ENCODE measurements at regions not wholly inside any gene's neighbourhood (a gene's known extent, or its start where the extent isn't known, plus 50 kb on each side); places are given as distances from the start of the nearest gene placed in this dataset.

GRCh38 chr12:65734226-65734625 is 90.1 kb upstream of the HMGA2 start:
- intact Hi-C loops (cut with micrococcal nuclease): no loop called here
- CTCF ChIA-PET: no interaction called here
- POLR2A ChIA-PET: no interaction called here
- Mint-ChIP-seq H3K36me3 (ENCODE audit: low read depth) (no peaks in the 10 kb centered on the region), H3K9me3 (no peaks in the 10 kb centered on the region), H3K4me3 (no peak overlapping the region), H3K27ac (no peak overlapping the region), H3K27me3 (peaks cover 35% of the 10 kb centered on the region), H3K4me1 (no peaks in the 10 kb centered on the region)
- TF ChIP-seq CTCF (IDR thresholded peaks at IDR 0.05): no peak
- ATAC-seq (ENCODE audit: low read depth) (no peak), DNase-seq (no peak)

- H3K4me1 Mint-ChIP-seq: peaks cover 20% of the 10 kb centered on the region
- H3K27ac Mint-ChIP-seq: no peak overlapping the region
- no peak for ATAC-seq (ENCODE audit: low read depth)
- no peaks in the 10 kb centered on the region for H3K9me3 Mint-ChIP-seq
- CTCF ChIA-PET: no interaction called here
- TF ChIP-seq CTCF (IDR thresholded peaks at IDR 0.05): no peak
- H3K27me3 Mint-ChIP-seq: peaks cover 24% of the 10 kb centered on the region
- POLR2A ChIA-PET: no interaction called here
- H3K4me3 Mint-ChIP-seq: no peak overlapping the region
- DNase-seq: no peak
- intact Hi-C loops (cut with micrococcal nuclease): no loop called here
- H3K36me3 Mint-ChIP-seq (ENCODE audit: low read depth): no peaks in the 10 kb centered on the region
Observed at GRCh38 chr12:65739606-65740005, 84.7 kb upstream of the HMGA2 start.

GRCh38 chr12:65740506-65740872 is 83.8 kb upstream of the HMGA2 start:
- intact Hi-C loops (cut with micrococcal nuclease): no loop called here
- peaks cover 20% of the 10 kb centered on the region for H3K4me1 Mint-ChIP-seq
- no peaks in the 10 kb centered on the region for H3K9me3 Mint-ChIP-seq
- peaks cover 29% of the 10 kb centered on the region for H3K27me3 Mint-ChIP-seq
- CTCF ChIA-PET: no interaction called here
- peak overlapping the region; percentile 67 for H3K4me3 Mint-ChIP-seq
- H3K36me3 Mint-ChIP-seq (ENCODE audit: low read depth): no peaks in the 10 kb centered on the region
- no peak for DNase-seq
- TF ChIP-seq CTCF (IDR thresholded peaks at IDR 0.05): no peak
- POLR2A ChIA-PET: no interaction called here
- ATAC-seq (ENCODE audit: low read depth): no peak
- no peak overlapping the region for H3K27ac Mint-ChIP-seq

GRCh38 chr12:65740873-65741600 is 83.2 kb upstream of the HMGA2 start:
- ChIA-PET POLR2A (no interaction called here), CTCF (no interaction called here)
- Mint-ChIP-seq H3K27me3 (peaks cover 31% of the 10 kb centered on the region), H3K4me3 (peak overlapping the region; percentile 67), H3K36me3 (ENCODE audit: low read depth) (no peaks in the 10 kb centered on the region), H3K4me1 (peaks cover 20% of the 10 kb centered on the region), H3K27ac (no peak overlapping the region), H3K9me3 (no peaks in the 10 kb centered on the region)
- ATAC-seq (ENCODE audit: low read depth) (peak; percentile 74), DNase-seq (peak; percentile 49)
- TF ChIP-seq CTCF (IDR thresholded peaks at IDR 0.05): no peak
- intact Hi-C loops (cut with micrococcal nuclease): no loop called here

GRCh38 chr12:65741656-65742017 is 82.6 kb upstream of the HMGA2 start:
- no peak for TF ChIP-seq CTCF (IDR thresholded peaks at IDR 0.05)
- ATAC-seq (ENCODE audit: low read depth): no peak
- H3K4me1 Mint-ChIP-seq: peaks cover 20% of the 10 kb centered on the region
- intact Hi-C loops (cut with micrococcal nuclease): no loop called here
- H3K4me3 Mint-ChIP-seq: peak overlapping the region; percentile 76
- H3K27me3 Mint-ChIP-seq: peaks cover 31% of the 10 kb centered on the region
- no peak overlapping the region for H3K27ac Mint-ChIP-seq
- no peaks in the 10 kb centered on the region for H3K36me3 Mint-ChIP-seq (ENCODE audit: low read depth)
- CTCF ChIA-PET: no interaction called here
- no peaks in the 10 kb centered on the region for H3K9me3 Mint-ChIP-seq
- no peak for DNase-seq
- POLR2A ChIA-PET: no interaction called here
